Activated CD4-positive, alpha-beta T cell treated with anti-CD3 and anti-CD28 coated beads for 48 hours (primary cell): ENCODE measurements at regions not wholly inside any gene's neighbourhood (a gene's known extent, or its start where the extent isn't known, plus 50 kb on each side); places are given as distances from the start of the nearest gene placed in this dataset.
A peak's percentile ranks its signal among the peaks of the same experiment; 100 is the strongest.

Source experiments
- DNase-seq: peaks from one replicate; pipeline ENCODE4 v3.0.0-alpha.2; 2020

- DNase-seq, result no peak
These were observed 396.1 kb downstream of the MAN2A1 start for GRCh38 chr5:110085826-110086225.

DNA sequence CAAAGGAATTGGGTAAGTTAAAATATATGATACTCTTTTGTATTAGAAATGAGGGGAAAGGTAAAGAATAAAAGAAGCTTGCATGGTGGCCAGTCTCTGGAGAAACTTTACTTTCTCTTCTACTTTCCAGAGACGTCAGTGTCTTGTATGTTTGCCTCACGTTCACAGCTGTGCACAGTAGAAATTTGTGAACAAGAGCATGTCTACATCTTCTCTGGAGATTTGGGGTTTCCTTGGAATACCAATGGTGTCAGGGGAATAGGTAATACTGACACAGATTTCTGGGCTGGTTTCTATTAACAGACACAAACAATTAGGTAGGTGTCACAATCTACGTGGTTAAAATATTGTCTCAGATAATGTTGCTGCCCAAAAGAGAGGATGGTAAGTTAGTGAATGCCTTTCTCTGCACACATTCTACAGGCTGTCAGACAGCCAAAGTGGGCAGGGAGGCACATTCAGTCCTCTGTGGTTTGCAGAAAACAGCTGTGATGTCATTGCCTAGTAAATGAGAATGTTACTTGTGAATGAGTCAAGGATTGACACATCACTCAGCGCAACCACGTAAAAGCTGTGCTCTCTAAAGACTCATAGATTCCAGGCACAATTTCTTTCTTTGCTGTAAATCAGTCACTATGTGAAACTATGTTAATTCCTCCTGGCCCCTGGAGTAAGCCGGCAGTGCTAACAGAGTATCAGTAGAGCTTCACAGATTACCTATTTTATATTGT is 397.1 kb downstream of the MAN2A1 start:
- peak; percentile 76 for DNase-seq

GRCh38 chr5:110087829-110088228 is 398.1 kb downstream of the MAN2A1 start:
- no peak for DNase-seq

GRCh38 chr5:110088676-110089436 is 399.1 kb downstream of the MAN2A1 start:
- DNase-seq, result peak; percentile 20

GRCh38 chr5:110092955-110093785 is 403.4 kb downstream of the MAN2A1 start:
- no peak for DNase-seq

DNA sequence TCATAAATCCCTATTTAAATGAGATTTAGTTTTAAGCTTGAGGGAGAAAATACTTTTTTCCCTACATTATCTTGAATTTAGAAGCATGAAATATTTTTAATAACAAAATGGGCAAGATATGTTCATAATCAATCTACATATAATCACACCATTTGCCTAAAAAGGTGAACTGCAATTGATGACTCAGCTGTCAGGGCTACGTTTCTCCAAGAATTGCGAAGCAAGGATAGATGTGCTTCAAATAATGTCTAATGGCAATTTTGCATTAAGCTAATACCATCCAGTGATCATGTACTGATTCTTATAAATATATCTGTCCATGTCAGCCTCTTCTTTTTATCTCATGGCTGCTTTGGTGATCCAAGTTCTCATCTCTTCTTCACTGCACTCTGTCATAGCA is 404.4 kb downstream of the MAN2A1 start:
- DNase-seq, result no peak

DNA sequence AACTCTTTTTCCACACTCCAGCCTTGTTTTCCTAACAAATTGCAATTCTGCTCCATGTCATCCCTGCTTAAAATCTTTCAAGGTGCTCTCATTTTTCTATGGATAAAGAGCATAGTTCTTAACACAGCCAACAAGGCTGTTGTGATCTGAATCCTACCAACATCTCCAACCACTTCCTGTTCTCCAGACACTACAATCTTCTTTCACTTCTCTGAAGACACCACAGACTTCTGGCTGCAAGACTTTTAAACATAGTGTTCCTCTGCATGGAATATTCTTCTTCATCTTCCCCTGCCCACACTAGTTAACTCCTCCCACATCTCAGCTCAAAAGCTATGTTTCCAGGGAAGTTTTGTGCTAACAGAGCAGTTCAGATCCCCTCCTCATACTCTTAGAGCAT is 404.8 kb downstream of the MAN2A1 start:
- DNase-seq, result no peak

DNA sequence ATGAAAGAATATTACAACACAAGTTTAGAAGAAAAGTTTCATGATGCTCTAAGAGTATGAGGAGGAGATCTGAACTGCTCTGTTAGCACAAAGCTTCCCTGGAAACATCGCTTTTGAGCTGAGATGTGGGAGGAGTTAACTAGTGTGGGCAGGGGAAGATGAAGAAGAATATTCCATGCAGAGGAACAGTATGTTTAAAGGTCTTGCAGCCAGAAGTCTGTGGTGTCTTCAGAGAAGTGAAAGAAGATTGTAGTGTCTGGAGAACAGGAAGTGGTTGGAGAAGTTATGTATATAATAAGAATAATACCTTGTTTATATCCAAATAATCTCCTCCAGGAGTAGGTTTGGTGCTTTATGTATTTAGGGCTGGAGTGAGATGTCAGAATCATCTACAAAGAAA is 406.7 kb downstream of the MAN2A1 start:
- no peak for DNase-seq

DNA sequence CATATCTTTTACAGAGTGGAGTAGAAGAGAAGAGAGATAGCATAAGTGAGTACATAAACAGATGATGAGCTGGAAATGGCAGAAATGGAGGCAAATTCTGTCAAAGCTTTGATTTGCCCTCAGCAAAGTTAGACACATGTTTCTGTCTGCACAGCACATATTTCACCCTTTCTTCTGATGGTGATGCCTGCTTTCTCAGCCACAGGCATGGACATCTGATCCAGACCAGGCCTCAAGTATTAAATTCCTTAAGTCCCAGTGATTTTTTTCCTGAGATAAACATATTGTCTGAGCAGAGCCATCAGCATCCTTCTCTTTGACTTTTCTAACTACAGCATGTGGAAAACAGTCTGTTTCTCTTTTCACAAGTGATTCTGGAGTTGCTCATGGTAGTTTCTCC is 409.8 kb downstream of the MAN2A1 start:
- DNase-seq, result no peak

GRCh38 chr5:110103081-110103480 is 413.4 kb downstream of the MAN2A1 start:
- no peak for DNase-seq

- DNase-seq, result no peak
These were observed 414.5 kb downstream of the MAN2A1 start for GRCh38 chr5:110104060-110104725.

DNA sequence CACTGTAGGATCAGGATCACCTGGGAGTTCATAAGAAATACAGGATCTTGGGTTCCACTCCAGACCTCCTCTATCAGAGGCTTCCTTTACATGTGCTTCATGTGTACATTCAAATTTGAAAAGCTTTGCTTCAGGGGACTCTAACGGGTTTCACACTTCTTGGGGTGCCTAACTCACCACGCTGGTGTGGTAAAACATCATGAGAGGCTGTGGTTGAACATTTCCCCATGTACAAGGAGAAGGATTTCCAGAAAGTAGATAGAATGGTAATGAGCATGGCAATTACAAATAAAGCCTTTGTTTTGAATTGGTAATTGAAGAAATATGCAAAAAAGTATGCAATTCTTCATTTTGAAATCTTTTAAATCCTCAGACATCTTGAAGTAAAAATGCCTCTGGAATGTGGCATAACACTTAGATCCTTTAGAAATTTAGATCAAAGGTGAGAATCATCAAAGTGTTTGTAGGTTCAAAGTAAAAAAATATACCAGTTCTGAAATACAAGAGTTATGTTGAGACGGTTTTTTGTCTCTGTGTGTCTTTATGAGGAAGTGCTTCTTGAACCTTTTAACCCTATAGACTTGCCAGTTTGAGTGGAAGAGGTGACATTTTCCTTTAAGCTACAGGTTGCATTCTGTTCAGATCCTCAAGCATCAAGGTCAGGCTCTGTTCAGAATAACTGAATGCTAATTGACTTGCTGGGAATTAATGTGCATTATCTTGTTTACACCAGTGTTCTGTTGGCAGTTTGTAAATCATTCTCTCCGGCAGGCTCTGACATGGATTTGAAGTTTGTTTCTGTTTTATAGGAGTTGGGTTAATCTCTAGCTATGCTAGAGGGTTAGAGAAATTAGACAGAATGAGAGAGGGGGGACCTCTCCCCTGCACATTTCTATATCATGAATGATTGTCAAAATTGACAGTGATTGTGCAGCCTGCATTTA is 415.3 kb downstream of the MAN2A1 start:
- no peak for DNase-seq

- no peak for DNase-seq
These were observed 416.0 kb downstream of the MAN2A1 start for GRCh38 chr5:110105692-110106091.

- no peak for DNase-seq
These were observed 417.0 kb downstream of the MAN2A1 start for GRCh38 chr5:110106750-110107149.

DNA sequence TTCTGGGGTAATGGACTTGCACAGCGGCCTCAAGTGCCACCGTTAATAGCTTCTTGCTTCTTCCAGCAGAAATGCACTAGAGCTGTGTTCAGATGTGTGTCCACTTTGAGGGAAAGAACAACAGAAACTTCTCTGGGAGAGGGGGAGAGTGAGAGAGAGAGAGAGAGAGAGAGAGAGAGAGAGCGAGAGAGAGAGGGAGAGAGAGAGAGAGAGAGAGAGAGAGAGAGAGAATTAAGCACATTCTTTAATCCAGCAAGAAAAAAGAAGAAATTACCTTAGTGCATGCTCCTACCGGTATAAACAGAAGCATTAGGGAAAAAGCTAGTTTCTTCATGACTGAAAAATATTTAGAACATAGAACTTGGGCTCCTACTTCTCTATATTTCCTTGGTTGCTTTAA is 418.8 kb downstream of the MAN2A1 start:
- no peak for DNase-seq

- no peak for DNase-seq
These were observed 419.9 kb downstream of the MAN2A1 start for GRCh38 chr5:110109667-110110066.

- DNase-seq, result no peak
These were observed 422.6 kb downstream of the MAN2A1 start for GRCh38 chr5:110112348-110112747.

DNA sequence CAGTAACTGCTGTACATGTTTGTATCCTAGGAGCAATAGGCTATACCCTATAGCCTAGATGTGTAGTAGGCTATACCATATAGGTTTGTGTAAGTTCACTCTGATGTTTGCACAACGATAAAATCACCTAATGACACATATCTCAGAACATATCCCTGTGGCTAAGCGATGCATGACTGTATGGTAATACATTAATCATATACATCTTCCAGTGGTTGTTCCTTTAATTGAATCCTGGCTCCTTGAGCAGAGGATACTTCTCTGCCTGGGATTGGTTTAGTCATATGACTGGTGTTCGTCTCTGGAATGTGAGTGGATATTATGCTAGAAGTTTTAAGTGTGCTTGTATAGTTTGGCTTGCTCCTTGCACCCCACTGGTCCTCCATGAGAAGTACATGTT is 425.8 kb downstream of the MAN2A1 start:
- DNase-seq, result no peak

DNA sequence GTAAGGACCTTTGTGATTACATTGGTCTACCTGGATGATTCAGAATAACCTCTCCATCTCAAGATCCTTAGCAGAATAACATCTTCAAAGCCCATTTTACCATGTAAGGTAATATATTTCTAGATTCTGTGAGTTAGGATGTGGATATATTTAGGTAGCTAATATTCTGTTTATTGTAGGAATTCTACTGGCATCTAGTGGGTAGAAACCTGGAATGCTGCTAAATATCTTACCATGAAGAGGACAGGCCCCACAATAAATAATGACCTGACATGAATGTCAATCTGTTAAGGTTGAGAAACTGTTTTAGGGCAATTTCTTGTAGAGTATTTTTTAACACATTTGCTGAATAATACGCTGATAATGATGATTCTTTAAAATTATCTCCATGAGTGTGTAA is 426.8 kb downstream of the MAN2A1 start:
- DNase-seq, result no peak

DNA sequence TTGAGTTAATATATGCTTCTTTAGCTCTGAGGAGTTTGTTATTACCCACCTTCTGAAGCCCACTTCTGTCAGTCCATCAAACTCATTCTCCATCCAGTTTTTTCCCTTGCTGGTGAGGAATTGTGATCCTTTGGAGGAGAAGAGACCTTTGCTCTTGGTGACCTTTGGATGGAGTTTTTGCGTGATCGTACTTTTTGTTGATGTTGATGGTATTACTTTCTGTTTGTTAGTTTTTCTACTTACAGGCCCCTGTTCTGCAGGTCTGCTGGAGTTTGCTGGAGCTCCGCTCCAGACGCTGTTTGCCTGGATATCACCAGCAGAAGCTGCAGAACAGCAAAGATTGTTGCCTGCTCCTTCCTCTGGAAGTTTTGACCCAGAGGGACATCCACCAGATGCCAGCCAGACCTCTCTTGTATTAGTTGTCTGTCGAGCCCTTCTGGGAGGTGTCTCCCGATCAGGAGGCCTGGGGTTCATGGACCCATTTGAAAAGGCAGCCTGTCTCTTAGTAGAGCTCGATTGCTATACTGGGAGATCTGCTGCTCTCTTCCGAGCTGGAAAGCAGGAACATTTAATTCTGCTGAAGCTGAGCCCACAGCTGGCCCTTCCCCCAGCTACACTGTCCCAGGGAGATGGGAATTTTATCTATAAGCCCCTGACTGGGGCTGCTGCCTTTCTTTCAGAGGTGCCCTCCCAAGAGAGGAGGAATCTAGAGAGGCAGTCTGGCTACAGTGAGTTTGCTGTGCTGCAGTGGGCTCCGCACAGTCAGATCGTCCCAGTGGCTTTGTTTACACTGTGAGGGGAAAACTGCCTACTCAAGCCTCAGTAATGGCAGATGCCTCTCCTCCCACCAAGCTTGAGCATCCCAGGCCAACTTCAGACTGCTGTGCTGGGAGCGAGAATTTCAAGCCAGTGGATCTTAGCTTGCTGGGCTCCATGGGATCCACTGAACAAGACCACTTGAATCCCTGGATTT is 445.5 kb downstream of the MAN2A1 start:
- DNase-seq, result no peak

DNA sequence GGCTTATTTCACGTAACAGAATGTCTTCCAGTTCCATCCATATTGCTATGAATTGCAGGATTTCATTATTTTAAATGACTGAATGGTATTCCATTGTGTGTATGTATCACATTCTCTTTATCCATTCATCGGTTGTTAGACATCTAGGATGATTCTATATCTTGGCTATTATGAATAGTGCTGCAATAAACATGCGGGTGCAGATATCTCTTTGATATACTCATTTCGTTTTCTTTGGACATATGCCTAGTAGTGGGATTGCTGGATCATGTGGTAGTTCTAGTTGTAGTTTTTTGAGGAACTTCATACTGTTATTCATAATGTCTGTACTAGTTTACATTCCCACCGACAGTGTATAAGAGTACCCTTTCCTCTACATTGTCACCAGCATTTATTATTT is 460.5 kb downstream of the MAN2A1 start:
- DNase-seq, result no peak
